GM23338 (cell line): ENCODE measurements at regions not wholly inside any gene's neighbourhood (a gene's known extent, or its start where the extent isn't known, plus 50 kb on each side); places are given as distances from the start of the nearest gene placed in this dataset.

ENCODE experiments used
- ATAC-seq: fragments of 200-7000 bp; cut with Tn5 transposase; 3 replicates; pipeline ENCODE4 v1.9.1; 2020
- DNase-seq: peaks from one replicate; pipeline ENCODE4 v3.0.0-alpha.2; 2015; ENCODE audit warnings: low spot score
- H2AFZ ChIP-seq: fragments of 200-600 bp; sonication (generic); 2 replicates; pipeline ENCODE4 v1.8.0; 2016; ENCODE audit warnings: antibody characterized with exemption, mild to moderate bottlenecking, moderate library complexity
- H3F3A ChIP-seq: fragments of 200-600 bp; sonication (generic); replicated peaks from 2 replicates; pipeline ENCODE4 v1.8.0; 2017; ENCODE audit warnings: antibody characterized with exemption, mixed run types, low read depth
- H3K27ac ChIP-seq: fragments of 200-600 bp; sonication (generic); 2 replicates; pipeline ENCODE4 v1.6.1; 2016; ENCODE audit warnings: low read depth
- H3K27me3 ChIP-seq: fragments of 200-600 bp; sonication (generic); 2 replicates; pipeline ENCODE4 v1.8.0; 2016; ENCODE audit warnings: mild to moderate bottlenecking, mixed run types, moderate library complexity; ENCODE audit not compliant: insufficient read depth
- H3K36me3 ChIP-seq: fragments of 200-600 bp; sonication (generic); 2 replicates; pipeline ENCODE4 v1.8.0; 2016; ENCODE audit warnings: mild to moderate bottlenecking; ENCODE audit not compliant: insufficient read depth
- H3K4me1 ChIP-seq: fragments of 200-600 bp; sonication (generic); 2 replicates; pipeline ENCODE4 v1.8.0; 2016; ENCODE audit warnings: mild to moderate bottlenecking, moderate library complexity; ENCODE audit not compliant: insufficient read depth
- H3K4me2 ChIP-seq: fragments of 200-600 bp; sonication (generic); 2 replicates; pipeline ENCODE4 v1.7.1; 2017; ENCODE audit warnings: mixed run types
- H3K4me3 ChIP-seq: fragments of 200-600 bp; sonication (generic); 2 replicates; pipeline ENCODE4 v1.6.1; 2016; ENCODE audit warnings: mixed run types
- H3K79me2 ChIP-seq: fragments of 200-600 bp; sonication (generic); replicated peaks from 2 replicates; pipeline ENCODE4 v1.8.0; 2017; ENCODE audit warnings: mild to moderate bottlenecking; ENCODE audit not compliant: insufficient read depth
- H3K9me2 ChIP-seq: fragments of 200-600 bp; sonication (generic); 2 replicates; pipeline ENCODE4 v1.8.0; 2017; ENCODE audit not compliant: insufficient read depth
- H4K20me1 ChIP-seq: fragments of 200-600 bp; sonication (generic); replicated peaks from 2 replicates; pipeline ENCODE4 v1.8.0; 2017; ENCODE audit warnings: mild to moderate bottlenecking; ENCODE audit not compliant: insufficient read depth
- H3K27ac Mint-ChIP-seq: 2 replicates; pipeline ENCODE4 v1.8.0; 2020; ENCODE audit warnings: inconsistent platforms, mild to moderate bottlenecking, moderate library complexity, mixed read lengths
- H3K27me3 Mint-ChIP-seq: 3 replicates; pipeline ENCODE4 v1.8.0; 2022; ENCODE audit warnings: low read depth, mild to moderate bottlenecking, moderate library complexity, mixed read lengths, inconsistent platforms; ENCODE audit not compliant: insufficient read depth, poor library complexity
- H3K36me3 Mint-ChIP-seq: 3 replicates; pipeline ENCODE4 v1.8.0; 2021; ENCODE audit warnings: low read depth, mild to moderate bottlenecking, inconsistent platforms, moderate library complexity, mixed read lengths
- H3K4me1 Mint-ChIP-seq: 3 replicates; pipeline ENCODE4 v1.8.0; 2020; ENCODE audit warnings: mild to moderate bottlenecking, inconsistent platforms, mixed read lengths
- H3K4me3 Mint-ChIP-seq: 3 replicates; pipeline ENCODE4 v1.8.0; 2021; ENCODE audit warnings: moderate library complexity, mild to moderate bottlenecking, inconsistent platforms, mixed read lengths
- H3K9me3 Mint-ChIP-seq: 3 replicates; pipeline ENCODE4 v1.8.0; 2020; ENCODE audit warnings: moderate library complexity, mild to moderate bottlenecking, inconsistent platforms, mixed read lengths
- CREB1 ChIP-seq: fragments of 250-450 bp; sonication (Bioruptor Pico); IDR thresholded peaks from 2 replicates; pipeline ENCODE4 v1.5.0; 2020; ENCODE audit warnings: low read depth, mild to moderate bottlenecking, moderate library complexity
- EZH2 ChIP-seq: fragments of 200-600 bp; sonication (generic); IDR thresholded peaks from one replicate; pipeline ENCODE4 v1.8.0; 2017; ENCODE audit warnings: antibody characterized with exemption, mild to moderate bottlenecking, low read depth; ENCODE audit not compliant: unreplicated experiment
- EZH2phosphoT487 ChIP-seq: fragments of 200-600 bp; sonication (generic); IDR thresholded peaks from one replicate; pipeline ENCODE4 v1.8.1; 2018; ENCODE audit warnings: antibody characterized with exemption; ENCODE audit not compliant: unreplicated experiment
- JUNB ChIP-seq: IDR thresholded peaks from one replicate; pipeline ENCODE4 v1.6.1; 2016; ENCODE audit warnings: antibody characterized with exemption; ENCODE audit not compliant: unreplicated experiment
- NANOG ChIP-seq: IDR thresholded peaks from 2 replicates; pipeline ENCODE4 v1.6.1; 2016; ENCODE audit warnings: antibody characterized with exemption, borderline replicate concordance
- POLR2AphosphoS5 ChIP-seq: IDR thresholded peaks from 2 replicates; pipeline ENCODE4 v1.6.1; 2016; ENCODE audit warnings: antibody characterized with exemption, low read depth
- STAT1 ChIP-seq: IDR thresholded peaks from one replicate; pipeline ENCODE4 v1.6.1; 2016; ENCODE audit warnings: antibody characterized with exemption; ENCODE audit not compliant: unreplicated experiment
- ZNF114 ChIP-seq: fragments of 250-450 bp; sonication (Bioruptor Pico); IDR thresholded peaks from 2 replicates; pipeline ENCODE4 v1.5.0; 2020; ENCODE audit warnings: mild to moderate bottlenecking, moderate library complexity
- ZNF331 ChIP-seq: fragments of 250-450 bp; sonication (Bioruptor Pico); IDR thresholded peaks from 2 replicates; pipeline ENCODE4 v1.5.0; 2020; ENCODE audit warnings: low read depth, mild to moderate bottlenecking, moderate library complexity
- TF ChIP-seq, protein P1 (sequence below): IDR thresholded peaks from 2 replicates; pipeline ENCODE4 v1.6.1; 2016; ENCODE audit warnings: antibody characterized with exemption
- TF ChIP-seq, protein P2 (sequence below): IDR thresholded peaks from one replicate; pipeline ENCODE4 v1.6.1; 2018; ENCODE audit warnings: antibody characterized with exemption; ENCODE audit not compliant: unreplicated experiment
- TF ChIP-seq, protein P3 (sequence below): fragments of 250-450 bp; sonication (Bioruptor Pico); IDR thresholded peaks from 2 replicates; pipeline ENCODE4 v1.5.0; 2020; ENCODE audit warnings: mild to moderate bottlenecking, moderate library complexity

DNA sequence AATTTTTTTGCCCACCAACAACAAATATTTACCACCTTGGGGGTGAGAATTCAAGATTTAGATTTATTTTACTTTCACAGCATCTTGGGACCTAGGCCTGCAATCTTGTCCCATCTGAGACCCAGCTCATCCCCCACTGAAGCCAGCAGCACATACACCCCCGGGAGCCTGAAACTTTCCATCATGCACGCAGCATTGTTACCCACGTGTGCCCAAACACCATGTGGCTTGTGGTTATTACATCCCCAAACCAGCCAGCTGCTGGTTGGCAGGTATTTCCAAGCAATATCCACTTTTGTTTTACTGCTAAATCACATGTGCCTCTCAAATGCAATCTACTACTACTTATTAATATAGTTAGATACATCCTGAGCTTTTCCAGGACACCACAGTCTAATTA, 149.3 kb upstream of the NT5E start (continued):
- no peak for TF ChIP-seq STAT1
- no peak for TF ChIP-seq NANOG
- no peak for TF ChIP-seq EZH2phosphoT487
- TF ChIP-seq, protein P1, sequence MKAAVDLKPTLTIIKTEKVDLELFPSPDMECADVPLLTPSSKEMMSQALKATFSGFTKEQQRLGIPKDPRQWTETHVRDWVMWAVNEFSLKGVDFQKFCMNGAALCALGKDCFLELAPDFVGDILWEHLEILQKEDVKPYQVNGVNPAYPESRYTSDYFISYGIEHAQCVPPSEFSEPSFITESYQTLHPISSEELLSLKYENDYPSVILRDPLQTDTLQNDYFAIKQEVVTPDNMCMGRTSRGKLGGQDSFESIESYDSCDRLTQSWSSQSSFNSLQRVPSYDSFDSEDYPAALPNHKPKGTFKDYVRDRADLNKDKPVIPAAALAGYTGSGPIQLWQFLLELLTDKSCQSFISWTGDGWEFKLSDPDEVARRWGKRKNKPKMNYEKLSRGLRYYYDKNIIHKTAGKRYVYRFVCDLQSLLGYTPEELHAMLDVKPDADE, result no peak

DNA sequence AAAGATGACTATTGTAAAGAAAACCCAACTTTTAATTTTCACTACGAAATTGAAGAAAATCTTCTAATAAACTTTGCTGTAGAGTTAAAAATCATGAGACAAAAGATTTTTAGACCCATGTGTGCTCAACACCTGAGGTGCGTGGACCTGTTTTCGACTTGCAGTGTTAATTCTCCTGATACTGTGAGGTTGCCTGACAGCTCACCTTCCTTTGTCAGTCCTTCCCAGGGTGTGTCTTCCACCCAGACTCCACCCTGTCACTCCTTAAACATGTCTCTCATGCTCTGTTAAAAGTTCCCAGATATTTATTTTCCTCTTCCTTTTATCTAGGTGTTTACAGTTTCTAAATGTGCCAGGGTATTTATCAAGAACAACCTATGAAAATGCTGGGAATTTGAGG, 151.3 kb upstream of the NT5E start:
- H3K4me1 ChIP-seq, result no peaks in the 10 kb centered on the region
- no peaks in the 10 kb centered on the region for H3K27me3 Mint-ChIP-seq
- H3F3A ChIP-seq, result no peaks in the 10 kb centered on the region
- no peak overlapping the region for H3K27ac Mint-ChIP-seq
- no peaks in the 10 kb centered on the region for H3K36me3 ChIP-seq
- H3K79me2 ChIP-seq, result no peaks in the 10 kb centered on the region
- H3K4me3 Mint-ChIP-seq, result no peak overlapping the region
- no peaks in the 10 kb centered on the region for H3K4me1 Mint-ChIP-seq
- no peak overlapping the region for H3K27ac ChIP-seq
- no peaks in the 10 kb centered on the region for H3K27me3 ChIP-seq
- H3K36me3 Mint-ChIP-seq, result no peaks in the 10 kb centered on the region
- ATAC-seq (no peak), DNase-seq (no peak)
- no peak overlapping the region for H3K4me2 ChIP-seq
- H3K9me3 Mint-ChIP-seq, result no peaks in the 10 kb centered on the region
- H3K9me2 ChIP-seq, result no peaks in the 10 kb centered on the region
- H3K4me3 ChIP-seq, result no peak overlapping the region
- H4K20me1 ChIP-seq, result no peaks in the 10 kb centered on the region
- no peak overlapping the region for H2AFZ ChIP-seq
- TF ChIP-seq NANOG, result no peak
- no peak for TF ChIP-seq EZH2
- TF ChIP-seq CREB1 (CRISPR knock-in tag), result no peak
- TF ChIP-seq, protein P2, sequence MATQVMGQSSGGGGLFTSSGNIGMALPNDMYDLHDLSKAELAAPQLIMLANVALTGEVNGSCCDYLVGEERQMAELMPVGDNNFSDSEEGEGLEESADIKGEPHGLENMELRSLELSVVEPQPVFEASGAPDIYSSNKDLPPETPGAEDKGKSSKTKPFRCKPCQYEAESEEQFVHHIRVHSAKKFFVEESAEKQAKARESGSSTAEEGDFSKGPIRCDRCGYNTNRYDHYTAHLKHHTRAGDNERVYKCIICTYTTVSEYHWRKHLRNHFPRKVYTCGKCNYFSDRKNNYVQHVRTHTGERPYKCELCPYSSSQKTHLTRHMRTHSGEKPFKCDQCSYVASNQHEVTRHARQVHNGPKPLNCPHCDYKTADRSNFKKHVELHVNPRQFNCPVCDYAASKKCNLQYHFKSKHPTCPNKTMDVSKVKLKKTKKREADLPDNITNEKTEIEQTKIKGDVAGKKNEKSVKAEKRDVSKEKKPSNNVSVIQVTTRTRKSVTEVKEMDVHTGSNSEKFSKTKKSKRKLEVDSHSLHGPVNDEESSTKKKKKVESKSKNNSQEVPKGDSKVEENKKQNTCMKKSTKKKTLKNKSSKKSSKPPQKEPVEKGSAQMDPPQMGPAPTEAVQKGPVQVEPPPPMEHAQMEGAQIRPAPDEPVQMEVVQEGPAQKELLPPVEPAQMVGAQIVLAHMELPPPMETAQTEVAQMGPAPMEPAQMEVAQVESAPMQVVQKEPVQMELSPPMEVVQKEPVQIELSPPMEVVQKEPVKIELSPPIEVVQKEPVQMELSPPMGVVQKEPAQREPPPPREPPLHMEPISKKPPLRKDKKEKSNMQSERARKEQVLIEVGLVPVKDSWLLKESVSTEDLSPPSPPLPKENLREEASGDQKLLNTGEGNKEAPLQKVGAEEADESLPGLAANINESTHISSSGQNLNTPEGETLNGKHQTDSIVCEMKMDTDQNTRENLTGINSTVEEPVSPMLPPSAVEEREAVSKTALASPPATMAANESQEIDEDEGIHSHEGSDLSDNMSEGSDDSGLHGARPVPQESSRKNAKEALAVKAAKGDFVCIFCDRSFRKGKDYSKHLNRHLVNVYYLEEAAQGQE, result no peak
- no peak for TF ChIP-seq JUNB
- TF ChIP-seq ZNF331, result no peak
- no peak for TF ChIP-seq POLR2AphosphoS5
- no peak for TF ChIP-seq ZNF114 (CRISPR knock-in tag)
- TF ChIP-seq, protein P3, sequence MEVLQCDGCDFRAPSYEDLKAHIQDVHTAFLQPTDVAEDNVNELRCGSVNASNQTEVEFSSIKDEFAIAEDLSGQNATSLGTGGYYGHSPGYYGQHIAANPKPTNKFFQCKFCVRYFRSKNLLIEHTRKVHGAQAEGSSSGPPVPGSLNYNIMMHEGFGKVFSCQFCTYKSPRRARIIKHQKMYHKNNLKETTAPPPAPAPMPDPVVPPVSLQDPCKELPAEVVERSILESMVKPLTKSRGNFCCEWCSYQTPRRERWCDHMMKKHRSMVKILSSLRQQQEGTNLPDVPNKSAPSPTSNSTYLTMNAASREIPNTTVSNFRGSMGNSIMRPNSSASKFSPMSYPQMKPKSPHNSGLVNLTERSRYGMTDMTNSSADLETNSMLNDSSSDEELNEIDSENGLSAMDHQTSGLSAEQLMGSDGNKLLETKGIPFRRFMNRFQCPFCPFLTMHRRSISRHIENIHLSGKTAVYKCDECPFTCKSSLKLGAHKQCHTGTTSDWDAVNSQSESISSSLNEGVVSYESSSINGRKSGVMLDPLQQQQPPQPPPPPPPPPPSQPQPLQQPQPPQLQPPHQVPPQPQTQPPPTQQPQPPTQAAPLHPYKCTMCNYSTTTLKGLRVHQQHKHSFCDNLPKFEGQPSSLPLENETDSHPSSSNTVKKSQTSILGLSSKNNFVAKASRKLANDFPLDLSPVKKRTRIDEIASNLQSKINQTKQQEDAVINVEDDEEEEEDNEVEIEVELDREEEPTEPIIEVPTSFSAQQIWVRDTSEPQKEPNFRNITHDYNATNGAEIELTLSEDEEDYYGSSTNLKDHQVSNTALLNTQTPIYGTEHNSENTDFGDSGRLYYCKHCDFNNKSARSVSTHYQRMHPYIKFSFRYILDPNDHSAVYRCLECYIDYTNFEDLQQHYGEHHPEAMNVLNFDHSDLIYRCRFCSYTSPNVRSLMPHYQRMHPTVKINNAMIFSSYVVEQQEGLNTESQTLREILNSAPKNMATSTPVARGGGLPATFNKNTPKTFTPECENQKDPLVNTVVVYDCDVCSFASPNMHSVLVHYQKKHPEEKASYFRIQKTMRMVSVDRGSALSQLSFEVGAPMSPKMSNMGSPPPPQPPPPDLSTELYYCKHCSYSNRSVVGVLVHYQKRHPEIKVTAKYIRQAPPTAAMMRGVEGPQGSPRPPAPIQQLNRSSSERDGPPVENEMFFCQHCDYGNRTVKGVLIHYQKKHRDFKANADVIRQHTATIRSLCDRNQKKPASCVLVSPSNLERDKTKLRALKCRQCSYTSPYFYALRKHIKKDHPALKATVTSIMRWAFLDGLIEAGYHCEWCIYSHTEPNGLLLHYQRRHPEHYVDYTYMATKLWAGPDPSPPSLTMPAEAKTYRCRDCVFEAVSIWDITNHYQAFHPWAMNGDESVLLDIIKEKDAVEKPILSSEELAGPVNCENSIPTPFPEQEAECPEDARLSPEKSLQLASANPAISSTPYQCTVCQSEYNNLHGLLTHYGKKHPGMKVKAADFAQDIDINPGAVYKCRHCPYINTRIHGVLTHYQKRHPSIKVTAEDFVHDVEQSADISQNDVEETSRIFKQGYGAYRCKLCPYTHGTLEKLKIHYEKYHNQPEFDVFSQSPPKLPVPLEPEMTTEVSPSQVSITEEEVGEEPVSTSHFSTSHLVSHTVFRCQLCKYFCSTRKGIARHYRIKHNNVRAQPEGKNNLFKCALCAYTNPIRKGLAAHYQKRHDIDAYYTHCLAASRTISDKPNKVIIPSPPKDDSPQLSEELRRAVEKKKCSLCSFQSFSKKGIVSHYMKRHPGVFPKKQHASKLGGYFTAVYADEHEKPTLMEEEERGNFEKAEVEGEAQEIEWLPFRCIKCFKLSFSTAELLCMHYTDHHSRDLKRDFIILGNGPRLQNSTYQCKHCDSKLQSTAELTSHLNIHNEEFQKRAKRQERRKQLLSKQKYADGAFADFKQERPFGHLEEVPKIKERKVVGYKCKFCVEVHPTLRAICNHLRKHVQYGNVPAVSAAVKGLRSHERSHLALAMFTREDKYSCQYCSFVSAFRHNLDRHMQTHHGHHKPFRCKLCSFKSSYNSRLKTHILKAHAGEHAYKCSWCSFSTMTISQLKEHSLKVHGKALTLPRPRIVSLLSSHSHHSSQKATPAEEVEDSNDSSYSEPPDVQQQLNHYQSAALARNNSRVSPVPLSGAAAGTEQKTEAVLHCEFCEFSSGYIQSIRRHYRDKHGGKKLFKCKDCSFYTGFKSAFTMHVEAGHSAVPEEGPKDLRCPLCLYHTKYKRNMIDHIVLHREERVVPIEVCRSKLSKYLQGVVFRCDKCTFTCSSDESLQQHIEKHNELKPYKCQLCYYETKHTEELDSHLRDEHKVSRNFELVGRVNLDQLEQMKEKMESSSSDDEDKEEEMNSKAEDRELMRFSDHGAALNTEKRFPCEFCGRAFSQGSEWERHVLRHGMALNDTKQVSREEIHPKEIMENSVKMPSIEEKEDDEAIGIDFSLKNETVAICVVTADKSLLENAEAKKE (CRISPR knock-in tag), result no peak
- TF ChIP-seq, protein P1, result no peak
- no peak for TF ChIP-seq EZH2phosphoT487
